WTC11 (cell line): ENCODE measurements at regions not wholly inside any gene's neighbourhood (a gene's known extent, or its start where the extent isn't known, plus 50 kb on each side); places are given as distances from the start of the nearest gene placed in this dataset.

Experiments
- ATAC-seq: fragments of 200-7000 bp; cut with Tn5 transposase; 2 replicates; pipeline ENCODE4 v1.10.0; 2021; ENCODE audit warnings: mild to moderate bottlenecking, moderate library complexity
- CTCF ChIA-PET: fragments of 300-600 bp; sonication (Branson Sonifier 250); formaldehyde crosslinking; loops from one replicate; lab custom pipeline; 2021; ENCODE audit warnings: antibody characterized with exemption; lab: Charles Lee
- POLR2A ChIA-PET: fragments of 350-600 bp; sonication (Branson Sonifier 250); formaldehyde crosslinking; loops from one replicate; lab custom pipeline; 2021; ENCODE audit warnings: antibody characterized with exemption; lab: Charles Lee
- DNase-seq: peaks from one replicate; pipeline ENCODE4 v3.0.0; 2021; ENCODE audit warnings: low spot score
- H3K27ac Mint-ChIP-seq: 2 replicates; pipeline ENCODE4 v1.8.0; 2021; ENCODE audit warnings: mixed read lengths
- H3K27me3 Mint-ChIP-seq: 2 replicates; pipeline ENCODE4 v1.8.0; 2021; ENCODE audit warnings: low read depth, mild to moderate bottlenecking, moderate library complexity, mixed read lengths
- H3K36me3 Mint-ChIP-seq: 2 replicates; pipeline ENCODE4 v1.8.0; 2021; ENCODE audit warnings: mixed read lengths
- H3K4me1 Mint-ChIP-seq: 2 replicates; pipeline ENCODE4 v1.8.0; 2022; ENCODE audit warnings: mixed read lengths
- H3K4me3 Mint-ChIP-seq: 2 replicates; pipeline ENCODE4 v1.8.0; 2021; ENCODE audit warnings: mild to moderate bottlenecking, moderate library complexity, mixed read lengths
- H3K9me3 Mint-ChIP-seq: 2 replicates; pipeline ENCODE4 v1.8.0; 2021; ENCODE audit warnings: mixed read lengths
- CREM ChIP-seq: sonication (generic); formaldehyde crosslinking; IDR thresholded peaks from 2 replicates; pipeline ENCODE4 v1.8.1; 2022; ENCODE audit warnings: mild to moderate bottlenecking, missing genetic modification reagents, moderate library complexity
- EMX1 ChIP-seq: fragments of 250-450 bp; sonication (Bioruptor Pico); IDR thresholded peaks from 2 replicates; pipeline ENCODE4 v1.8.0; 2021; ENCODE audit warnings: mild to moderate bottlenecking
- FOXJ3 ChIP-seq: sonication (generic); formaldehyde crosslinking; IDR thresholded peaks from 2 replicates; pipeline ENCODE4 v1.9.0; 2021; ENCODE audit warnings: missing genetic modification reagents, mild to moderate bottlenecking, borderline replicate concordance
- GABPB1 ChIP-seq: sonication (generic); formaldehyde crosslinking; IDR thresholded peaks from 2 replicates; pipeline ENCODE4 v1.8.1; 2023; ENCODE audit warnings: mild to moderate bottlenecking, missing genetic modification reagents
- JAZF1 ChIP-seq: fragments of 250-450 bp; sonication (Bioruptor Pico); IDR thresholded peaks from 2 replicates; pipeline ENCODE4 v1.9.0; 2021; ENCODE audit warnings: moderate library complexity, mild to moderate bottlenecking, inconsistent platforms
- NFATC4 ChIP-seq: fragments of 250-450 bp; sonication (Bioruptor Pico); IDR thresholded peaks from 2 replicates; pipeline ENCODE4 v1.9.0; 2021; ENCODE audit warnings: mild to moderate bottlenecking
- SMAD3 ChIP-seq: sonication (generic); formaldehyde crosslinking; IDR thresholded peaks from 2 replicates; pipeline ENCODE4 v1.8.0; 2022; ENCODE audit warnings: missing genetic modification reagents, mild to moderate bottlenecking, borderline replicate concordance
- TCF7 ChIP-seq: sonication (generic); formaldehyde crosslinking; IDR thresholded peaks from 2 replicates; pipeline ENCODE4 v1.8.0; 2022; ENCODE audit warnings: mild to moderate bottlenecking, low read depth, missing genetic modification reagents, moderate library complexity
- ZBTB21 ChIP-seq: sonication (generic); formaldehyde crosslinking; IDR thresholded peaks from 2 replicates; pipeline ENCODE4 v1.8.1; 2023; ENCODE audit warnings: mild to moderate bottlenecking, missing genetic modification reagents, borderline replicate concordance
- ZNF232 ChIP-seq: sonication (generic); formaldehyde crosslinking; IDR thresholded peaks from 2 replicates; pipeline ENCODE4 v1.8.0; 2022; ENCODE audit warnings: mild to moderate bottlenecking, missing genetic modification reagents
- TF ChIP-seq, protein P1 (sequence below): sonication (generic); formaldehyde crosslinking; conservative IDR thresholded peaks from 2 replicates; pipeline ENCODE4 v1.8.1; 2023; ENCODE audit warnings: mild to moderate bottlenecking, low read depth, missing genetic modification reagents, moderate library complexity
- TF ChIP-seq, protein P2 (sequence below): fragments of 250-450 bp; sonication (Bioruptor Pico); IDR thresholded peaks from 2 replicates; pipeline ENCODE4 v2.1.2; 2022; ENCODE audit warnings: mild to moderate bottlenecking, moderate library complexity
- TF ChIP-seq, protein P3 (sequence below): sonication (generic); formaldehyde crosslinking; IDR thresholded peaks from 2 replicates; pipeline ENCODE4 v1.8.0; 2023; ENCODE audit warnings: missing genetic modification reagents, mild to moderate bottlenecking, borderline replicate concordance
- TF ChIP-seq, protein P4 (sequence below): fragments of 250-450 bp; sonication (Bioruptor Pico); conservative IDR thresholded peaks from 2 replicates; pipeline ENCODE4 v1.9.0; 2021; ENCODE audit warnings: mild to moderate bottlenecking
- TF ChIP-seq, protein P5 (sequence below): fragments of 250-450 bp; sonication (Bioruptor Pico); IDR thresholded peaks from 2 replicates; pipeline ENCODE4 v1.9.0; 2021; ENCODE audit warnings: mild to moderate bottlenecking
- TF ChIP-seq, protein P6 (sequence below): sonication (generic); formaldehyde crosslinking; IDR thresholded peaks from 2 replicates; pipeline ENCODE4 v1.8.1; 2023; ENCODE audit warnings: mild to moderate bottlenecking, missing genetic modification reagents, moderate library complexity
- TF ChIP-seq, protein P7 (sequence below): sonication (generic); formaldehyde crosslinking; IDR thresholded peaks from 2 replicates; pipeline ENCODE4 v1.8.0; 2023; ENCODE audit warnings: mild to moderate bottlenecking, missing genetic modification reagents
- TF ChIP-seq, protein P8 (sequence below): sonication (generic); formaldehyde crosslinking; IDR thresholded peaks from 2 replicates; pipeline ENCODE4 v1.8.1; 2022; ENCODE audit warnings: mild to moderate bottlenecking, missing genetic modification reagents, moderate library complexity, borderline replicate concordance

DNA sequence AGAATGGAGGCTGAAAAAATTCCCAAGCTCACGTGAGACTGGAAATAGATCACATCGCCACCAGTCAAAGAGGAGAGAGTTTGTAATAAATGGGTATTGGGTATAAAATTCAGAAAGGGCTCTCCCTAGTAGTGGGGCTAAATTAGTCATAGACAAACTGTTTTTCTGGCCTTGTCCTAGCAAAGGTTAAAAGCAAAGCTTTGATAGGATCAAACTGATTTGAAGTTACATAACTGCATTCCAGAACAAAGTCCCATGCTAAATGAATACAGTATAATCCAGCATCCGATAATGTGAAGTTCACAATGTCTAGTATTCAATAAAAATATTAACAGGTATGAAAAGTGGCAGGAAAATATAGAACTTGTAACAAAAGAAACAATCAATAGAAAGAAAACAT is 149.8 kb upstream of the ATXN1 start:
- Mint-ChIP-seq H3K27ac (no peak overlapping the region), H3K9me3 (peaks cover 25% of the 10 kb centered on the region), H3K36me3 (peaks cover 9% of the 10 kb centered on the region), H3K4me3 (no peak overlapping the region), H3K4me1 (no peaks in the 10 kb centered on the region), H3K27me3 (no peaks in the 10 kb centered on the region)
- ATAC-seq (no peak), DNase-seq (no peak)
- TF ChIP-seq, protein P1, sequence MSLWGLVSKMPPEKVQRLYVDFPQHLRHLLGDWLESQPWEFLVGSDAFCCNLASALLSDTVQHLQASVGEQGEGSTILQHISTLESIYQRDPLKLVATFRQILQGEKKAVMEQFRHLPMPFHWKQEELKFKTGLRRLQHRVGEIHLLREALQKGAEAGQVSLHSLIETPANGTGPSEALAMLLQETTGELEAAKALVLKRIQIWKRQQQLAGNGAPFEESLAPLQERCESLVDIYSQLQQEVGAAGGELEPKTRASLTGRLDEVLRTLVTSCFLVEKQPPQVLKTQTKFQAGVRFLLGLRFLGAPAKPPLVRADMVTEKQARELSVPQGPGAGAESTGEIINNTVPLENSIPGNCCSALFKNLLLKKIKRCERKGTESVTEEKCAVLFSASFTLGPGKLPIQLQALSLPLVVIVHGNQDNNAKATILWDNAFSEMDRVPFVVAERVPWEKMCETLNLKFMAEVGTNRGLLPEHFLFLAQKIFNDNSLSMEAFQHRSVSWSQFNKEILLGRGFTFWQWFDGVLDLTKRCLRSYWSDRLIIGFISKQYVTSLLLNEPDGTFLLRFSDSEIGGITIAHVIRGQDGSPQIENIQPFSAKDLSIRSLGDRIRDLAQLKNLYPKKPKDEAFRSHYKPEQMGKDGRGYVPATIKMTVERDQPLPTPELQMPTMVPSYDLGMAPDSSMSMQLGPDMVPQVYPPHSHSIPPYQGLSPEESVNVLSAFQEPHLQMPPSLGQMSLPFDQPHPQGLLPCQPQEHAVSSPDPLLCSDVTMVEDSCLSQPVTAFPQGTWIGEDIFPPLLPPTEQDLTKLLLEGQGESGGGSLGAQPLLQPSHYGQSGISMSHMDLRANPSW = no peak
- no peak for TF ChIP-seq NFATC4 (CRISPR knock-in tag)
- TF ChIP-seq, protein P2, sequence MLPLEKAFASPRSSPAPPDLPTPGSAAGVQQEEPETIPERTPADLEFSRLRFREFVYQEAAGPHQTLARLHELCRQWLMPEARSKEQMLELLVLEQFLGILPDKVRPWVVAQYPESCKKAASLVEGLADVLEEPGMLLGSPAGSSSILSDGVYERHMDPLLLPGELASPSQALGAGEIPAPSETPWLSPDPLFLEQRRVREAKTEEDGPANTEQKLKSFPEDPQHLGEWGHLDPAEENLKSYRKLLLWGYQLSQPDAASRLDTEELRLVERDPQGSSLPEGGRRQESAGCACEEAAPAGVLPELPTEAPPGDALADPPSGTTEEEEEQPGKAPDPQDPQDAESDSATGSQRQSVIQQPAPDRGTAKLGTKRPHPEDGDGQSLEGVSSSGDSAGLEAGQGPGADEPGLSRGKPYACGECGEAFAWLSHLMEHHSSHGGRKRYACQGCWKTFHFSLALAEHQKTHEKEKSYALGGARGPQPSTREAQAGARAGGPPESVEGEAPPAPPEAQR (CRISPR knock-in tag) = no peak
- no peak for TF ChIP-seq TCF7
- TF ChIP-seq, protein P3, sequence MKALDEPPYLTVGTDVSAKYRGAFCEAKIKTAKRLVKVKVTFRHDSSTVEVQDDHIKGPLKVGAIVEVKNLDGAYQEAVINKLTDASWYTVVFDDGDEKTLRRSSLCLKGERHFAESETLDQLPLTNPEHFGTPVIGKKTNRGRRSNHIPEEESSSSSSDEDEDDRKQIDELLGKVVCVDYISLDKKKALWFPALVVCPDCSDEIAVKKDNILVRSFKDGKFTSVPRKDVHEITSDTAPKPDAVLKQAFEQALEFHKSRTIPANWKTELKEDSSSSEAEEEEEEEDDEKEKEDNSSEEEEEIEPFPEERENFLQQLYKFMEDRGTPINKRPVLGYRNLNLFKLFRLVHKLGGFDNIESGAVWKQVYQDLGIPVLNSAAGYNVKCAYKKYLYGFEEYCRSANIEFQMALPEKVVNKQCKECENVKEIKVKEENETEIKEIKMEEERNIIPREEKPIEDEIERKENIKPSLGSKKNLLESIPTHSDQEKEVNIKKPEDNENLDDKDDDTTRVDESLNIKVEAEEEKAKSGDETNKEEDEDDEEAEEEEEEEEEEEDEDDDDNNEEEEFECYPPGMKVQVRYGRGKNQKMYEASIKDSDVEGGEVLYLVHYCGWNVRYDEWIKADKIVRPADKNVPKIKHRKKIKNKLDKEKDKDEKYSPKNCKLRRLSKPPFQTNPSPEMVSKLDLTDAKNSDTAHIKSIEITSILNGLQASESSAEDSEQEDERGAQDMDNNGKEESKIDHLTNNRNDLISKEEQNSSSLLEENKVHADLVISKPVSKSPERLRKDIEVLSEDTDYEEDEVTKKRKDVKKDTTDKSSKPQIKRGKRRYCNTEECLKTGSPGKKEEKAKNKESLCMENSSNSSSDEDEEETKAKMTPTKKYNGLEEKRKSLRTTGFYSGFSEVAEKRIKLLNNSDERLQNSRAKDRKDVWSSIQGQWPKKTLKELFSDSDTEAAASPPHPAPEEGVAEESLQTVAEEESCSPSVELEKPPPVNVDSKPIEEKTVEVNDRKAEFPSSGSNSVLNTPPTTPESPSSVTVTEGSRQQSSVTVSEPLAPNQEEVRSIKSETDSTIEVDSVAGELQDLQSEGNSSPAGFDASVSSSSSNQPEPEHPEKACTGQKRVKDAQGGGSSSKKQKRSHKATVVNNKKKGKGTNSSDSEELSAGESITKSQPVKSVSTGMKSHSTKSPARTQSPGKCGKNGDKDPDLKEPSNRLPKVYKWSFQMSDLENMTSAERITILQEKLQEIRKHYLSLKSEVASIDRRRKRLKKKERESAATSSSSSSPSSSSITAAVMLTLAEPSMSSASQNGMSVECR = no peak
- TF ChIP-seq, protein P4, sequence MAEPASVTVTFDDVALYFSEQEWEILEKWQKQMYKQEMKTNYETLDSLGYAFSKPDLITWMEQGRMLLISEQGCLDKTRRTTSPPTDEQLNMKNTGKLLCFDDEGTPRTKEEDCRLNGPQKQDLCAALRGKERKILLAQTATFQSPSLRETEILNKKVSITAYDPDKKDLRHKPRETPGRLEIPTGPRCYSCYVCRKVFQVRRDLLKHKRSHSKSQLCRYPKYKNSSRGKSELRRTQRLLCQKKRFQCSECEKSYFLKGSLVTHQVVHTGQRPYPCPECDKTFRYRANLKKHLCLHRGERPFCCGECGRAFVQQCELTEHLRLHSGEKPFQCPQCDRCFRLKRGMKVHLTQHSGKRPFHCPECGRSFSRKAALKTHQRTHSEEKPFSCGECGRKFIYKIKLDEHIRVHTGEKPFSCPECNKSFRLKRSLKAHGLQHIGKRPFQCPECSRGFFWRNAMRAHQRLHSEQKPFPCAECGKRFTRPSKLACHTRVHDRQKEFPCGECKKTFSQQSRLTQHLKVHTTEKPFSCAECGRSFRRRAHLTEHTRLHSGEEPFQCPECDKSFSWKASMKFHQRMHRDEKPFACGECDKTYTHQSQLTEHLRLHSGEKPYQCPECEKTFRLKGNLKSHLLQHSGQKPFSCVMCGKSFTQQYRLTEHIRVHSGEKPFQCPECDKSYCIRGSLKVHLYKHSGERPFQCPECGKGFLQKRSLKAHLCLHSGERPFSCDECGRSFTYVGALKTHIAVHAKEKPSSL (CRISPR knock-in tag) = no peak
- TF ChIP-seq CREM (CRISPR knock-in tag) = no peak
- TF ChIP-seq ZNF232 (CRISPR knock-in tag) = no peak
- no peak for TF ChIP-seq FOXJ3 (CRISPR knock-in tag)
- TF ChIP-seq, protein P5, sequence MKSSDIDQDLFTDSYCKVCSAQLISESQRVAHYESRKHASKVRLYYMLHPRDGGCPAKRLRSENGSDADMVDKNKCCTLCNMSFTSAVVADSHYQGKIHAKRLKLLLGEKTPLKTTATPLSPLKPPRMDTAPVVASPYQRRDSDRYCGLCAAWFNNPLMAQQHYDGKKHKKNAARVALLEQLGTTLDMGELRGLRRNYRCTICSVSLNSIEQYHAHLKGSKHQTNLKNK = no peak
- TF ChIP-seq, protein P6, sequence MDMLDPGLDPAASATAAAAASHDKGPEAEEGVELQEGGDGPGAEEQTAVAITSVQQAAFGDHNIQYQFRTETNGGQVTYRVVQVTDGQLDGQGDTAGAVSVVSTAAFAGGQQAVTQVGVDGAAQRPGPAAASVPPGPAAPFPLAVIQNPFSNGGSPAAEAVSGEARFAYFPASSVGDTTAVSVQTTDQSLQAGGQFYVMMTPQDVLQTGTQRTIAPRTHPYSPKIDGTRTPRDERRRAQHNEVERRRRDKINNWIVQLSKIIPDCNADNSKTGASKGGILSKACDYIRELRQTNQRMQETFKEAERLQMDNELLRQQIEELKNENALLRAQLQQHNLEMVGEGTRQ (CRISPR knock-in tag) = no peak
- TF ChIP-seq SMAD3 (CRISPR knock-in tag) = no peak
- TF ChIP-seq EMX1 (CRISPR knock-in tag) = no peak
- TF ChIP-seq, protein P7, sequence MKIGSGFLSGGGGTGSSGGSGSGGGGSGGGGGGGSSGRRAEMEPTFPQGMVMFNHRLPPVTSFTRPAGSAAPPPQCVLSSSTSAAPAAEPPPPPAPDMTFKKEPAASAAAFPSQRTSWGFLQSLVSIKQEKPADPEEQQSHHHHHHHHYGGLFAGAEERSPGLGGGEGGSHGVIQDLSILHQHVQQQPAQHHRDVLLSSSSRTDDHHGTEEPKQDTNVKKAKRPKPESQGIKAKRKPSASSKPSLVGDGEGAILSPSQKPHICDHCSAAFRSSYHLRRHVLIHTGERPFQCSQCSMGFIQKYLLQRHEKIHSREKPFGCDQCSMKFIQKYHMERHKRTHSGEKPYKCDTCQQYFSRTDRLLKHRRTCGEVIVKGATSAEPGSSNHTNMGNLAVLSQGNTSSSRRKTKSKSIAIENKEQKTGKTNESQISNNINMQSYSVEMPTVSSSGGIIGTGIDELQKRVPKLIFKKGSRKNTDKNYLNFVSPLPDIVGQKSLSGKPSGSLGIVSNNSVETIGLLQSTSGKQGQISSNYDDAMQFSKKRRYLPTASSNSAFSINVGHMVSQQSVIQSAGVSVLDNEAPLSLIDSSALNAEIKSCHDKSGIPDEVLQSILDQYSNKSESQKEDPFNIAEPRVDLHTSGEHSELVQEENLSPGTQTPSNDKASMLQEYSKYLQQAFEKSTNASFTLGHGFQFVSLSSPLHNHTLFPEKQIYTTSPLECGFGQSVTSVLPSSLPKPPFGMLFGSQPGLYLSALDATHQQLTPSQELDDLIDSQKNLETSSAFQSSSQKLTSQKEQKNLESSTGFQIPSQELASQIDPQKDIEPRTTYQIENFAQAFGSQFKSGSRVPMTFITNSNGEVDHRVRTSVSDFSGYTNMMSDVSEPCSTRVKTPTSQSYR (CRISPR knock-in tag) = no peak
- TF ChIP-seq, protein P8, sequence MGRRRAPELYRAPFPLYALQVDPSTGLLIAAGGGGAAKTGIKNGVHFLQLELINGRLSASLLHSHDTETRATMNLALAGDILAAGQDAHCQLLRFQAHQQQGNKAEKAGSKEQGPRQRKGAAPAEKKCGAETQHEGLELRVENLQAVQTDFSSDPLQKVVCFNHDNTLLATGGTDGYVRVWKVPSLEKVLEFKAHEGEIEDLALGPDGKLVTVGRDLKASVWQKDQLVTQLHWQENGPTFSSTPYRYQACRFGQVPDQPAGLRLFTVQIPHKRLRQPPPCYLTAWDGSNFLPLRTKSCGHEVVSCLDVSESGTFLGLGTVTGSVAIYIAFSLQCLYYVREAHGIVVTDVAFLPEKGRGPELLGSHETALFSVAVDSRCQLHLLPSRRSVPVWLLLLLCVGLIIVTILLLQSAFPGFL (CRISPR knock-in tag) = no peak
- TF ChIP-seq JAZF1 (CRISPR knock-in tag) = no peak
- TF ChIP-seq ZBTB21 (CRISPR knock-in tag) = no peak
- TF ChIP-seq GABPB1 (CRISPR knock-in tag) = no peak
- CTCF ChIA-PET = no interaction called here
- POLR2A ChIA-PET = no interaction called here
